Effector CD8-positive, alpha-beta T cell (primary cell): ENCODE measurements at regions not wholly inside any gene's neighbourhood (a gene's known extent, or its start where the extent isn't known, plus 50 kb on each side); places are given as distances from the start of the nearest gene placed in this dataset.

Source experiments
- DNase-seq: peaks from one replicate; lab custom pipeline; 2025; lab: John Stamatoyannopoulos, UW

DNA sequence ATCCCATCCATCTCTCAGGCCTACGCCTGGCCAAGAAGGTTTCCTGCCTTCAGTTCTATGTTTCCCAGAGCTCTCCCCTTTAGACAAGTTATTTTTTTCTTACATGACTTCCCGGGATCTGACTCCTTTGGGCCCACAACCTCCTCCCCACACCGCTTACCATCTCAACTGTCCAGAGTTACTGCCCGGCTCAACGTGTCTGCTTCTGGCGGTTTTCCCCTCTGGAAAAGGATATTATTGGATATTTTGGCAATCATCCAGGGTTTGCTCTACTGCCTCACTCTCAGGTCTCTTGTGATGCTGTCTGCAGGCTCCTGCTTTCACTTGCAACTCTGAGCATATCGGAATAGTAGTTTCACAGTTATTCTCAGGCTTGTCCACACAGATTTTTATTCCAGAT lies 318.2 kb upstream of the CAMK1G start:
- no peak for DNase-seq

DNA sequence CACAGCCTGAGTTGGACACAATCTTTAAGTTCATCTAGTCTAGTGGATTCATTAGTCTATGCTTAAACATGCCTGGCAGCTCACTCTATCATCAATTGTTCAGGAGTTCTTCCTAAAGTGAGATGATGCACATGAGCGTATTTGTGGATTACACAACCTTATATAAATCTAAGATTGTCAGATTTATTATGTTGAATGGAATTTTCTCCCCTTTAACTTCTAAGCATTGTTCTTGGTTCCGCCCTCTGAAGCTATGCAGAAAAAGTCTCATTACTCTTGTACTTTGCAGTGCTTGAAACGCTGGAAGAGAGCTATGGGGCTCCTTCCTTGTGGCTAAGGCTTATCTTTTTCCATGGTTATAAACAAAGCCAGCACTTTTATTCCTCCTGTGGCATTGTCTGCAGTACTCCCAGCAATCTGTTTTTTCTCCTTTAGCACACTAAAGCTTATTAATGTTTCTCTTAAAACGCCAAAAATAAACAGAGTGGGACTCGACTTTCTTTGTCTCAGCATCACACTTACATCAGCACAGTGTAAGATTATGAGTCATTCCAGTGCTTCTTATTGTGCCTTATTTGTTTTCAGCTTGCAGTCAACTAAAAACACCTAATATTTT lies 316.8 kb upstream of the CAMK1G start:
- DNase-seq = no peak

DNA sequence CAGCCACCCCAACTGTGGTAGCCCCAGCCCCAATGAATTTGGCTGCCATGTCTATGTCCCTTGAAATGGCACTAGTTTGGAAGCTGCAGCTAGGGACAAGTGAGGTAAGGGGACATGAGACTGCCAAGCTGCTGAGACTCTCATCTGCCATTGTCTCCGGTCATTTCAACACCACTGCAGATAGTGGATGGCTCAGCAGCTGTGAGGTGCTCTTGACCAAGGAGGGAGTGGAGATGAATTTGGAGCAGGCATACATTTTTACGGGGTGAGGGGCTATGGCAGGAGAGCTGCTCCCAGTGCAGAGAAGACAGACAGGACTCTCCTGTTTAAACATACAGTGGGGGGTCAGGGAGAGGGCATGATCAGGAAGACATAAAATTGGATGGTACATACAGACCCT lies 315.5 kb upstream of the CAMK1G start:
- no peak for DNase-seq

DNA sequence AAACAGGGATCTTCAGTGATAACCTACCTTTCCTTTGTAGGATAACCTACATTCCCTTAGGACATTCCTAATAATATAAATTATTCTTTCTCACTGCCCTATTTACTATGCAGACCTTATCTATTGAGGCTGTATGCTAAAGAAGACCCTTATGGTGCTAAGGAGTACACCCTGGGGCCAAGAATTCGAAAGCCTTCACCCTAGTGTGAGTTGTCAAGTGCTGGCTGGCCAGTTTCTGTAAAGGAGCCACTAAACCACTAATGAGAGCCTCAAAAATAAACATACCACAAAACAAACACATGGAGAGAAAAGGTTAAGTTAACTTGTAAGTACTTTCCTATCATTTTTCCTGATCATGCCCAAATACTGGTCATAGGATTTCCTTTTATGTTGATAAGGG lies 315.0 kb upstream of the CAMK1G start:
- no peak for DNase-seq

DNA sequence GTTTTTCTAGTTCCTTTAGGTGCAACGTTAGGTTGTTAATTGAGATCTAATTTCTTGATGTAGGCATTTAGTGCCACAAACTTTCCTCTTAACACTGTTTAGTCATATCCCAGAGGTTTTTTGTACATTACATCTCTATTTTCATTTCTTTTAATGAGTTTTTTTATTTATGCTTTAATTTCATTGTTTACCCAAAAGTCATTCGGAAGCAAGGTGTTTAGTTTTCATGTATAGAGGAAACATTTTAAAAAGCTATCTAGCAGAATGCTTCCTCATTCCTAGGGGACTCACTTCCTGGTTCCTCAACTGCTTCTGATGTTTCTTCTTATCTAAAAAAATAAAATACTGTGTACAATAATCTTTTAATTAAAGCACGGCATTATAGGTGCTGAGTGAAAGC lies 307.2 kb upstream of the CAMK1G start:
- no peak for DNase-seq

DNA sequence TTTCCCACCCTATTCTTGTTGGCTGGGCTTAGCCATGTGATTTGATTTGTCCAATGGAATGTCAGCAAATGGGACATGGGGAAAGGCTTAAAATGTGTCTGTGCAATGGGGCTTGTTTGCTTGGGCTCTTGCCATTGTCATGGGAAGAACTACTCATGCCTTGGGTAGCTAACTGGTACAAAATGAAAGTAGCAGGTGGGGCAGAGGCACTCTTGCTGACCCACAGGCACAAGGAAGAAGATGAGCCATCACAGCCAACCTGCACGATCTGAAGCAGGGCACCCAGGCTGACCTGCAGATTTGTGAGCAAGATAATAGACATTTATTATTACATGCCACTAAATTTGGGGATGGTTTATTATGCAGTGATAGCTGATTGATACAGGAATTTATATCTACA lies 305.9 kb upstream of the CAMK1G start:
- no peak for DNase-seq

- DNase-seq = no peak
Measured at GRCh38 chr1:209291715-209292114, 291.8 kb upstream of the CAMK1G start.

GRCh38 chr1:209302779-209303568 lies 280.5 kb upstream of the CAMK1G start:
- DNase-seq = no peak

GRCh38 chr1:209304166-209304565 lies 279.3 kb upstream of the CAMK1G start:
- no peak for DNase-seq

DNA sequence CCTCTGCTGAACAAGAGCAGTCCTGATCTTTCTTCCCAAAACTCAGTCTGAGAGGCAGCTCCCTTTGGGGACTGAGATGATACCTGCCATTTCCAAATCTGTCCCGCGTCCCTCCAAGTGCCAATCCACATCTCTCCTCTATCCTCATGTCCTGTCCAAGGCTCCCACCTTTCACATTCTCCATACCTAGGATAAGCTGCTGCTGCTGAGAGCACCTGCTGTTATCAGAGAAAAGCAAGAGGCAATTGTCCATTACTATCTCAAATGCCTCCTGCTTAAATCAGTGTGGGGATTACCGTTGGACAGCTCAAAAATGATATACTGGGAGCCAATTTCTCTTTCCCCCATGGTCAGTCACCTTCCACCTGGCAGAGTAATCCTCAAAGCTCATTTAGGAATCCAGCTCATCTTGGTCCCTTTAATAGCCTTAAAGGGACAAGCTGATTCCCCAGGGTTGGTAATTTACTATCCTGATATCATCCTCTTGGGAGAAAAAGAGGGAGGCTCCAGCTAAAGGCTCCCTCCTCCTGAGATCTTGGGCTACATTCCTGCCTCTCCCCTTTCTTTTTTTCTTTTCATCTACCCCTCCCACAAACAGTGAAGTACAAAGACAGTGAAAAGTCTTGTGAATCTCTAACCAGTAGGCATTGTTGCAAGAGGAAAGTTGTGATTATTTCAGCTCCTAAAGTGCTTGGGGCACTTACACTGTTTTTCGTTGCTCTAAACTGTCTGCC lies 278.1 kb upstream of the CAMK1G start:
- DNase-seq = no peak

GRCh38 chr1:209307846-209308245 lies 275.7 kb upstream of the CAMK1G start:
- no peak for DNase-seq

GRCh38 chr1:209309198-209309597 lies 274.3 kb upstream of the CAMK1G start:
- DNase-seq = no peak

DNA sequence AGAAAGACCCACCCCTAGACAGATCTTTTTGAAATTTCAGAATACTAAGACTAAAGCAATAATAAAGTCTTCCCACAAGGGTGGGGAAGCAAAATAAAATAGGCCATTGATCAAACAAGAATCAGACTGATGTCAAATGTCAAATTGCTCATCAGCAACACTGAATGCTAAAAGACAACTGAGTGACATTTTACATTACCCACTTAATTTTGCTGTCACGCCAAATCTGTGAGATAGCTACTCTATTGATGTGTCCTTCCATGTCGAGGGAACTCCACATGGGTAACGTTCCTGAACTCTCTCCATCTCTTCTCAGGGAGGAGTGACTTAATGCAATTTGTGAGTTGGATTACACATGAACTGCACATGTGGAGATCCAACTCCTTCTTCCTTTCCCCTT lies 271.7 kb upstream of the CAMK1G start:
- no peak for DNase-seq

- DNase-seq = no peak
Measured at GRCh38 chr1:209316929-209317328, 266.6 kb upstream of the CAMK1G start.

- DNase-seq = no peak
Measured at GRCh38 chr1:209318181-209319056, 265.1 kb upstream of the CAMK1G start.

DNA sequence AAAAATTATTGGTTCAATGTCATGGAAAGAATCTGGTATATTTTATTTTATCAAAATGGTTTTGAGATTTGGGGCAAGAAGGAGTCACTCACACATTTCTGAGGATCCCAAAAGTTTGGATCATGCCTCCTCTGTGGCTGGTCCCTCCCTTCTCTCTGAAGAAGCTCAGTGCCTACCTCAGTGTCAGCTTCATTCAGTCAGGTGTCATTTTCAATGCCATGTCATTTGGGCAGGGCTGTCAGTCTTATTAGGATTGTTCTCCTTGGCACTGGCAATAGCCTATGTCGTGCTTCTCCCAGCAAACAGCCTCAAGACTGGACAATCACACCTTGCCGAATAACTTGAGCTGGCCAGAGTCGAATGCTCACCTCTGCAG lies 264.5 kb upstream of the CAMK1G start:
- no peak for DNase-seq

GRCh38 chr1:209319549-209319948 lies 264.0 kb upstream of the CAMK1G start:
- no peak for DNase-seq

- no peak for DNase-seq
Measured at GRCh38 chr1:209323743-209324142, 259.8 kb upstream of the CAMK1G start.

- no peak for DNase-seq
Measured at GRCh38 chr1:209324901-209325871, 258.3 kb upstream of the CAMK1G start.

DNA sequence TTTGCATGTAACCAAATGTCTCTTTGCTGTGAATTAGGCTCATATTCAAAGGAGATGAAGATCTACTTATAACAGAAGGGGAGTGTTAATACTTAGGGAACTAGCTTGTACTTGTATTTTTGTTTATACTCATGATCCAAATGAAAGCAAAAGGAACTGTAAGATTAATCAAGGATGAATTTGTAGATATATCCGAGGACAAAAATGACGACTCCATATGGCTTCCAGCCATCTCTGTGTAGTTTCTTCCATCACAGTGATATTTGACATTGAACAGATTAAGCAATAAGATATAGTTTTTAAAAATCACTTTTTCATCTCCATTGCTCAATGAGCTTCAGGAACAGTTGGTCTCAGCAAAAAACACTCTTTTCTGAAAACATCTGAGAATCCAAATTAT lies 257.4 kb upstream of the CAMK1G start:
- DNase-seq = no peak

GRCh38 chr1:209326831-209327230 lies 256.7 kb upstream of the CAMK1G start:
- DNase-seq = no peak
